NCI-H526 (cell line): ENCODE measurements at regions not wholly inside any gene's neighbourhood (a gene's known extent, or its start where the extent isn't known, plus 50 kb on each side); places are given as distances from the start of the nearest gene placed in this dataset.
"Not testable (repeated sequence)": the region's sequence is repeated elsewhere in the genome, so short reads cannot be mapped to it uniquely, and the experiment has no call there.

Source experiments
- DNase-seq, 2 experiments: peaks; one replicate each; lab custom pipeline; 2025; lab: John Stamatoyannopoulos, UW

DNA sequence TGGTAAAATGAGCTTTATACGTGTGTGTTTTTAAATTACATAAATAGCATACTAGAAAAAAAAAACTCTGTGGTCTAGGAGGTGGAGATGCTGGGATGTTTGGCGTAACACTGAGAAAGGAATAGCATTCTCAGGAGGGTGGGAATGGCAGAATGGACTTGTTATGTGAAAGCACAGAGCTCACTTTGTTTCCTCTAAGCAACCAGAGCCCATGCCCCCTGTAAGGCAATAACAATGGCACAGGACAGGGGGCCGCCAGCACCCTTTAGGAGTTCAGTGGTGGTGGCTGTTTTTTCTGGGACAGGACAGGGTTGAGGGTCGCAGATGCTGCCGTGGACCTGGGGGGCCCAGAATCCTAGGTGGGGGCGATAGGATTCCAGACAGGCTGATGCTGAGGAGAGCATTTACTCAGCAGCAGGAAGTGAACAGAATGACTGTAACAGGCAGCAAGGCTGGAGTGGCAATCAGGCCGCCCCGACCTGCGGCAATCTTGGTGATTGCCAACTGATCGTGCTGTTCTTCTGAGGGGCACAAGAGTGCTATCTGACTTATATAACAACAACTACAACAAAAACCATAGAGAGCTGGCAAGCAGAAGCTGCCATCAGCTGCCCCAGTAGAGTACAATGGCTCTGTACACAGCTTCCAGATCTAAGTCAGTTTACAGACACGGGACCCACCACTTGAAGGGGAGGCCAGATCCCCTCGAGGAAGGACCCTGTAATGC, 160.4 kb downstream of the UACA start:
- DNase-seq: no peak

DNA sequence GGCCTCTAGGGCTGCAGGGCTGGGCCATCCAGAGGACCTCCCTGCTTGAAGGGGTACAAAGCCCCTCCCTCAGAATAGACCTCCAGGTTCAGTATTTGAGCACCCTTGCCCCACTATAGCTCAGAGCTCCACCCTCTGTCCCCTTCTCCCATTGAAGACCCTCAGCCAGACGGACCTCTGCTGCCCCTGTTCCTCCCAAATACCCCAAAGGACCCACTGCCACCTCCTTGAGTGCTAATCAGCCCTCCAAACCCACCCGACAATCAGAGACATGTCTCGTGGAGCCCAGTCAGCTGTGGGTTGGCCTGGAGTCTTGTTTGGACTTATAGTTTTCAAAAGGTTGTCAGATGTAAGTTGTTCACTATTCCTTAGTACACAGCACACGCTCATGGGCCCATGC, 161.1 kb downstream of the UACA start:
- no peak for DNase-seq

DNA sequence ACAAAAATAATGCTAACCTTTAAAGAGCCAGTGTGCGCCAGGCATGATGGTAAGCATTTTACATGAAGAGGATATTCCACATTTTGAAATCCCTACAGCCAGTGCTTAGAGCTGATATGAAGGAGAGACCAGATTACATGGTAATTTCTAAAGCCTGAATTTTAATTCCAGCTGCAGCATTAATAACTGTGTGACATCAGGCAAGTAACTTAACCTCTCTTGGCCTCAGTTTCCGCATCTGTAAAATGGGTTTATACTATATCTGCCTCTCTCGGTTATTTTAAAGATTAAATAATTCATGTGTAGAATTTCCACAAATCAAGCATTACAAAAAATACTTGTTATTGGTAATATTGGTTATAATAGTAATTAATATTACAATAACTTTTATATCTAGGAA, 165.4 kb downstream of the UACA start:
- DNase-seq: no peak

DNA sequence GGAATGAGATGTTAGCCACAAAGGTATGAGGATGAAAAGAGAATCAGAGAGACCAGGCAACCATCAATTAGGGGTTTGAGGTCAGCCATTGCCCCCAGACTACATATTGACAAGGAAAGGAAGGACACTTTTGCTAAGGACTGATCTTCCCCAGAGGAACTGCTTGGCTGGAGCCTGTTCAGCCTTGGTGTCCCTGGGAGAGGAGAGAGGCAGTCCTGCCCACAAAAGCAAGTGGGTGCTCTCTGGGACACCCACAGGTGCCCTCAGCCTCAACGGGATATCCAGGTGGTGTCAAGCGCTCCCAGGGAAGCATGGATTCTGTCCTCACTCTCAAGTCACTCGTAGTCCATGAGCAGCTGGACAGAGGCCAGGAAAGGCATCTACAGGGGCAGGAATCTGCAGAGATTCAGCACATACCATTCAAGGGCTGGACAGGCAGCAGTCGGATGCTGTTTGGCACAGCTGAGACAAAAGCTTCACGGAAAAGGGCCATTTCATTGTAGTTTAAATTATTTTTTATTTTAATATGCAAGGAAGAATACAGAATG, 166.2 kb downstream of the UACA start:
- no peak for DNase-seq

DNA sequence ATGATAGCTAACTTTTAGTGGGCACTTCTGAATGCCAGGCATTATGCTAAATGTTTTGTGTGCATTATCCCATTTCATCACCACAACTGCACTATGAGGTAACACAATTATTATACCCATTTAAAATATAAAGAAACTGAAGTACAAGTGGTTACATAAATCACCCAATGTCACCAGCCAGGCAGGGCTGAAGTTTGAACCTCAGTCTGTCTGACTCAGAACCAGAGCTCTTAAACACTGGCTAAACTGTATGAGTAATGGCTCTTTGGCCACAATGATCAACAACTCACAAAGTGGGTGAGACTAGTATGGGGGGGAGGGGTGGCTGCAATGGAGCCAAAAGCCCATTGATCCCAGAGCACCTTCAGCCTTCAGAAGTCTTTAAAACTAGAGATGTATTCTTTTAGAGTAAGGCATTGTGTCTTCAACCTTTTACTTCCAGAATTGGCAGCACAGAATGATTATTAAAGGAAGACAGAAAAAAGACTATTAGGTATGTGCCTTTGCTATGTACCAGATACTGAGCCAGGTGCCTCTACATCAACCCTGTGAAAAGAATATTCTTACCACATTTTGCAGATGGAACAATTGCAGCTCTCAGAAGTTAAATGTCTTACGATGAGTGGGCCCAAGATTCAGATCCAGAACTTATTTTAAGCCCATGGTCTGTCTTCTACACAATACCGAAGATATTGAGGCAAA, 166.9 kb downstream of the UACA start:
- no peak for DNase-seq

DNA sequence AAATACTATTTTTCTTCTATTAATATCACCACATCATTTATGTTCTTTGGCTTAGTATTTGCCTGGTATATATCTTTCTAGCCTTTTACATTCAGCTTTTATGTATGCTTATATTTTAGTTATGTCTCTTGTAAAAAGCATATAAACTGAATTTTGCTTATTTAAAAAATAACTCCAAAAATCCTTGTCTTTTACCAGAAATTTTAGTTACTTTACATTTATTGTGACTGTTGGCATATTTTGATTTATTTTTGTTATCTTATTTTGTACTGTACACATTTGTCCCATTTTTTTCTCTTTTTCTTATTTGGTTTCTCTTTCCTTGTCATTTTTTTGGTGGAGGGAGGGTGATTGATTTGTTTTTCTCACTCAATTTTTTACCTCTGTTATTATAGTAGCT, 169.6 kb downstream of the UACA start:
- no peak for DNase-seq

DNA sequence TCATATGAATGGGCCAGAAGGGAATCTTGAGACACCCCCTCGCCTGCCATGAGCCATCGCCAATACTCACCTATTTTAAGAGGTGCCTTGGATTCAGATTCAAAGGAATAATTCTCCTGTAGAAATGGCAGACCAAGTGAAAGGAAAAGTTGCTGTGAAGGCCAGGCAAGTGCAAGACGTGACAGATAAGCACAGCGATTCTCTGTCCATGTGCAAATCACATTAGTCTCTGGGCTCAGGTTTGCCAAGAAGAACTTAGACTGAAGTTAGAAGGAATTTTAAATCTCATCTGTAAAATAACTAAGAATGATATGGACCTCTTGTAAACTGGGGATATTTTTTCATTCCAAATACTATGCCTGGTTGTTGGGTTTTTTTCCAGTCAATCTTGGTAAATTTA, 173.6 kb downstream of the UACA start:
- DNase-seq: no peak

DNA sequence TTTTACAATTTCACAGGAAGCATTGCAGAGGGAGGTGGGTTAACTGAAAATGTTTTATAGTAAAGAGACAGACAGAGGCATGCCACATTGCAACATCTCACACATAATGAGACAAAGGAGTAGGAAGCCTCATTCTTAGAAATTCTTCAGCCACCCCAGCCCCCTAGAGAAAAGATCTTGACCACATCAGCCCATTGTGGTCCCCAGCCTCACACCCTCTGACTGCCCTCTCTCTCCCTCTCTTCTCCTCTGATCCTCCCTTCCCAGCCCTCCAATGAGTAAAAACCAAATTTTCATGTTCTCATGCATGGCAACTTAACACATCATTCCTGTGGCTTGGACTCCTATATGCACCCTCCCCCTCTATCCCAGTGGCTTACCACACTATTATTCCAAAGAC, 174.1 kb downstream of the UACA start:
- DNase-seq: no peak

DNA sequence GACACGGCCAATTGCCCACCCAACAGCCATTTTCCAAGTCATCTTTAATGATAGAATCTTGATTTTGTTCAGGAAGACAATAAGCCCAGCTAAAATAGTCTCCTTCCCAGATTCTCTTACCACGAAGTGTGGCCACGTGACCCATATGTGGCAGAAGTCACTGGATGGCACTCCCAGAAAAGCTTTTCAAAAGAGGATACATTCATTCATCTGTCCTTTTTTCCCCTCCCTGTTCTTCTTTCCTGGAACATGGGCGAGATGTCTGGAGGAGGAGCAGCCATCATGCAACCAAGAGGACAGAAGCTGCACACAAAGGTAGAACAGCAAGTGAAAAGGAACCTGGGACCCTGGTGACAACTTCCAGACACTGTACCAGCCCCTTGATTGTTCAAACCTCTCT, 174.7 kb downstream of the UACA start:
- DNase-seq: no peak

DNA sequence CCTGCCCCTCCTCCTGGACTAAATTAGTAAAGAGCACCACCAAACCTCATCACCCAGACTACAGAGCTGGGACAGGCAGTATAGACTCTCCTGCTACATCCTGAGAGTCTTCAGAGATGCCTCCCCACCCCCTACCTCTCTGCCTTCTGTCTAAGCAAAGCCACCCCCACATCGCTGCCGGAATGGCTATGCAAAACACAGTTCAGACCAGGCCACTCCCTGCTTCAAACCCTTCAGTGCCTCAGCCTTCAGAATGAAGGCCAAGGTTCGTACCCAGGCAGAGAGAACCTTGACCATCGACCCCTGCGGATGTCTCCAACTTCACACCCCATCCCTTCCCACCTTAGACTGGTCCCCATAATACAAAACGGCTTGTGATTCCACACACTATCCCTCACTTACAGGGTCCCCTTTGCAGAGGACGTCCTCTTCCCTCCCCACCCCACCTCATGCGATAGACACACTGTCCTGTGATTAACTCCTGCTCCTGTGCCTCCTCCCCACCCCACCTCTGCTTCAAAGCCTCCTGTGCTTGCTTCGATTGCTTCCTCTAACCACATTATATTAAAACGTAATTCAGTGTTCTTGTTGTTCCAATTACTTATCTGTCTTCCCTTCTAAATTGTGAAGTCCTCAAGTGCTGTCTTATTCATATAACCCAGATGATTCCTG, 175.3 kb downstream of the UACA start:
- DNase-seq: peak in 1 of 2 experiments; percentile 49

DNA sequence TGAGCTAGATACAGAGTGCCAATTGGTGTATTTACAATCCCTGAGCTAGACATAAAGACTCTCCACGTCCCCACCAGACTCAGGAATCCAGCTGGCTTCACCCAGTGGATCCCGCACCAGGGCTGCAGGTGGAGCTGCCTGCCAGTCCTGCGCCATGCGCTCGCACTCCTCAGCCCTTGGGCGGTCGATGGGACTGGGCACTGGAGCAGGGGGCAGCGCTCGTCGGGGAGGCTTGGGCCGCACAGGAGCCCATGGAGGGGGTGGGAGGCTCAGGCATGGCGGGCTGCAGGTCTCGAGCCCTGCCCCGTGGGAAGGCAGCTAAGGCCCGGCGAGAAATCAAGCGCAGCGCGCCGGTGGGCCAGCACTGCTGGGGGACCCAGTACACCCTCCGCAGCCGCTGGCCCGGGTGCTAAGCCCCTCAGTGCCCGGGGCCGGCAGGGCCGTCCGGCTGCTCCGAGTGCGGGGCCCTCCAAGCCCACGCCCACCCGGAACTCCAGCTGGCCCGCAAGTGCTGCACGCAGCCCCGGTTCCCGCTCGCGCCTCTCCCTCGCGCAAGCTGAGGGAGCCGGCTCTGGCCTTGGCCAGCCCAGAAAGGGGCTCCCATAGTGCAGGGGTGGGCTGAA, 176.2 kb downstream of the UACA start:
- not testable (repeated sequence) for DNase-seq

DNA sequence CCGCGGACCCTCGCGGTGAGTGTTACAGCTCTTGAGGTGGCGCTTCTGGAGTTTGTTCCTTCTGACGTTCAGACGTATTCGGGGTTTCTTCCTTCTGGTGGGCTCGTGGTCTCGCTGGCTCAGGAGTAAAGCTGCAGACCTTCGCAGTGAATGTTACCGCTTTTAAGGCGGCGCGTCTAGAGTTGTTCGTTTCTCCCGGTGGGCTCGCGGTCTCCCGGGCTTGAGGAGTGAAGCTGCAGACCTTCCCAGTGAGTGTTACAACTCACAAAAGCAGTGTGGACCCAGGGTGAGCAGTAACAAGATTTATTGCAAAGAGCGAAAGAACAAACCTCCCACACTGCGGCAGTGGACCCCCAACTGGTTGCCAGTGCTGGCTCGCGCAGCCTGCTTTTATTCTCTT, 177.1 kb downstream of the UACA start:
- DNase-seq: no peak

DNA sequence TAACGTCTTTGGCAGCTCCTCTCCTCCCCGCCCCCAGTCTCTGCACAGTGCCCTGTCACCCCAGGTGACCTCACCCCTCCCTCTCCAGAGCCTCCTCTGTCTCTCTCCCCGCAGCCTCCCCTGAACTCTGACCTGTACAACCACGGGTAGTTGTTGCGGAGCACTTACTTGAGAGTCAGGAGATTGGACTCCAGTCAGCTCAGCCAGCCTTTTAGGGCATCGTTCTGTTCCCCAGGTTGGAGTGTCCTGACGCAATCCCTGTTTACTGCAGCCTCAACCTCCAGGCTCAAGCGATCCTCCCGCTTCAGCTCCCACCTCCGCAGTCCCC, 177.7 kb downstream of the UACA start:
- no peak for DNase-seq

DNA sequence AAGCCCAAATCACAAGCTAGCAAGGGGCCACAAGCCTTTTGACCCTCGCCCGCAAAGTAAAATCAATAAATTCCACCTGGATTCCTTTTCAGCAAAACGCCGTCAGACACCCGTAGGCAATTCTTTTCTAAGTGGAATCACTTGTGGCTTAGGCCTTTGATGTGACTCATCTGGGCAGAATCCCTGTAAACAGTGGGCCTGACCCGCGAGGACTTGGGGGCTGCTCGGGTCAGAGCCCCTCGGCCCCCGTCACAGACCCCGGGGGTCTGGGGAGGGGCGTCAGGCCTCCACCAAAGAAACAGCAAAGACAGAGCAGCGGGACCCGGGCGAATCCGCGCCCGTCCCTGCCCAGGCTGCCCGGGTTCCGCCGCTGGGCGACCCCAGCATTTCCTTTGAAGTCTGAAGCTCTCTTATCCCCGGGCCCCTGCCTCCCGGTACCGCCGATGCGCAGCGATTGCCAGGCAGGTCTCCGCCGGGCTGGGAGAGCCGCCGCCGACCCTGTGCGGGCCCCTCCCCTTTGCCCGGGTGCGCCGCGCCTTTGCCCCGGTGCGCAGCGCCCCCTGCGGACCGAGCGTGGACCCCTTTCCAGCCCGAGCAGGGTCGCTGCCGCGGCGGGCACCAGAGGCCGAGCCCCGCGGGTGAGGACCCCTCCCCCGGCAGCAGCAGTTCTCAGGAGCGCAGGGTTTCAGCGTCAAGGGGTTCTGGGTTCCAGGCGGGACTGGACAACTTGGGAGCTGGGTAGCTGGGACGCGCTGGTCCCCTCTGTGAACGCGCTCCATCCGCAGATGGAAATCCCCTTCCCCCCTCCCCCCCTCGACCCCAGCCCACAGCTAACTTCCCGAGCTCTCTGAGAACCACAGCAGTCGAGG, 178.3 kb downstream of the UACA start:
- peak in 1 of 2 experiments; percentile 70 for DNase-seq

DNA sequence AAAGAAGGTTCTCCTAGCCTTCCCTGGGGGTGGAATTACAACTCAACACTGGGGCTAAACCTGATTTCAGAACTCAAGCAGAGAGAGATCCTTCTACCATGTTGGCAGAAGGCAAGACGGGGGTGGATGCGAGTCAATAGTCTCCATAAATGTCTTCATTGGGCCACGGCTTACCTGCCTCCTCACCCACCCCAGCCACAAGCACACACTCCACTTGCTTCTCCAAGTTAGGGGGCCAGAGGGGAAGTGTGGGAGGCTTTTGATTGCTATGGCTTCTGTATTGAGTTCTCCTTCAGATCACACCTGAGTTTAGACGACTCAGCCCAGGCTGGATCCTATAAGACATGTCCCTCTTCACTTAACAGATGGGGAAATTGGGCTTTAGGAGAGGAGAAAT, 178.9 kb downstream of the UACA start:
- no peak for DNase-seq

DNA sequence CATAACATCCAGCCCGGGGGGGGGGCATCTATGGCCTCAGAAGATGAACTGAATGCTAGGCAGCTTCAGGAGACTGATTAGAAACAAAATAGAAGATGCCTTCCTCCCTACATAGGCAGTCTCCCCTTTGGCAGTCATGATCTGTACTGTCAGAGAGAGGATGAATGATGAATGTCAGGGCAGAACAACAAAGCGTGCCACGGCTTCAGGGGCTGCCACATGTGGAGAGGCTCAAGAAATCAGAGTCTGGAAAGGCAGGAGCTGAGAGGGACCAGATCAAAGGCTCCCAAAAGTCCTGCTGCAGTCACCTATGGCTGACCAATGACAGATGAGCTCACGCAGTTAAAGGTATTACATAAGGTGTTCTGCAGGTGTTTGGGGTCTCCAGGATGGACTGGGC, 180.4 kb downstream of the UACA start:
- no peak for DNase-seq

DNA sequence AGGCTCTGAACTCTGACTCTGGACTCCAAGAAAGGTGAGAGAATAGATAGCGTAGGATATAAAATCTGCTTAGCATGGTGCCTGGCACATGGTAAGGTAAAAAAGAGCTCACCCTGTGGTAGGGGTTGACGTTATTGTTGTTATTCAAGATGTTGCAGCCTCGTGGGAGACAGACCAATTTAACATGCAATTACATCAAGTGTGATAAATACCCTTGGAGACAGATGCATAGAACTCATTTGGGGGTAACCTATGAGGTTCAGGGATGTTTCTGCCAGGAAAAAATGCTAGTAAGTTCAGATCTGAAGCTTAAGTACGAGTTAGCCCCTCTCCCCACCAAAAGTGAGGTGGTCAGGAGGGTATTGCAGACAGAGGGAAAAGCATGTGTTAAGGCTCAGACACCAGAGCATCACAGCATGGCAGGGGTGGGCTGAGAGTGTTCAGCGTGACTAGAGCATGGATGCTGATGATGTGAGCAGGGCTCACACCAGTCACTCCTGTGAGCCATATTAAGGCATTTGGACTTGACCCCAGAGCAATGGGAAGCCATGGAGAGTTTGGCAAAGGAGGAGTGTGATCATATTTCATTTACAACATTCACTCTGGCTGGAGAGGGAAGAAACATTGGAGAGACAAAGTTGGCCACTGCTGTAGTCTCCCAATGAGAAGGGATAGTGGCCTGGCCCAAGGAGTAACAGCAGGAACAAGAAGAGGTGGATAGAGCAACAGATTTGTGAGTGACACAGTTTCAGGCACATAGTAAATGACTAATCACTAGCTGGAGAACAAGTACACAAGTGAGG, 181.0 kb downstream of the UACA start:
- DNase-seq: no peak

DNA sequence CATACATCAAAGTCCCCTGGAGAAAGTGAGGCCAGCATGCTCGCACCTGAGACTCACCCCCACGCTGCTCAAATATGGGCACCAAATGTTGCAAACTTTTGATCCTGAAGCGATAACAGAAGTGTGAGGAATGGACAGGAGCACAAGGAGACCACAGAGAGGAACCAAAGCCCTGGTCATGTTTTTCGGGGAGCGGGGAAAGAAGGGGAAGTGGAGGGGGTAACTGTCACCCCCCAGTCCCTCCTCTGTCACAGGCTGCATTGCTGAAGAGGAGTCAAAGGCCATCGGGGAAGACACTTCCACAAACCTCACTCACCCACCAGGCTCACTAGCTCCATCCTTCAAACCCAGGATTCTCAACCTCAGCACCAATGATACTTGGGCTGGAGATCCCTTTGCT, 182.4 kb downstream of the UACA start:
- DNase-seq: no peak

DNA sequence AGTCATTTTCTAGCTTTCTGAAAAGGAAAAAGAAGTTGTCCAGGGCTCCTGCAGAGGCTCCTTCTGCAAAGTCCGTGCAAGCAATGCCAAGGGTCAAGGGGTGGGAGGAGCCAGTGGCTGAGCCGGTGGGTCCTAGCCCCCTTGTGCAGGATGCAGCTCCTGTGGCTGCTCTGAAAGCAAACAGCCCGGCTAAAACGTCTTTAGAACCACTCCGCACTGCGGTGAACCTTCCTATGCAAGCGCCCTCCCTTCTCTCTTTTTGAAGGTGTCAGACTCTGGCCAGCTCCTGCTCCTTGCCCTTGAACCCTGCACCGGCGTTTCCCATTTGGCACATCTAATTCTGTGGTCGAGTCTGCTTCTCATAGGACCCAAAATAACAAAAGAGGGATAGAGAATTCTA, 183.1 kb downstream of the UACA start:
- DNase-seq: no peak

DNA sequence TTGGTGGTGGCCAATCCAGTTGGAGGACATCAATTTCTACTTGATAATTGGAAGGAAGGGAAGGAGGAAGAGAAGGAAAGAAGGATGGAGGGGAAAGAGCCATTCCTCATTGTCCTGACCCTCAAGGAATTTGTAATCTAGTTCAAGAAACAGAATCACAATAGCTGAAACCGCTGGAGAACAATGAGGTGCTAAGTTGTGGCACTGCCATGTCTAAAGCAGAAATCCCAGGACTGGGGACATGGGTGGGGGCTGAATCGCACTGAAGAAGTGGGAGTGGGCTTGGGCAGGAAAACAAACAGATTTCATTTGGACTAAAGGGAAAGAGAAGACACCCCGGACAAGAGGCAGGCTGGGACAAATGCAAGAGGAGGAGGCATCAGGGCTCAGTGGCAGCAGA, 183.6 kb downstream of the UACA start:
- DNase-seq: no peak

DNA sequence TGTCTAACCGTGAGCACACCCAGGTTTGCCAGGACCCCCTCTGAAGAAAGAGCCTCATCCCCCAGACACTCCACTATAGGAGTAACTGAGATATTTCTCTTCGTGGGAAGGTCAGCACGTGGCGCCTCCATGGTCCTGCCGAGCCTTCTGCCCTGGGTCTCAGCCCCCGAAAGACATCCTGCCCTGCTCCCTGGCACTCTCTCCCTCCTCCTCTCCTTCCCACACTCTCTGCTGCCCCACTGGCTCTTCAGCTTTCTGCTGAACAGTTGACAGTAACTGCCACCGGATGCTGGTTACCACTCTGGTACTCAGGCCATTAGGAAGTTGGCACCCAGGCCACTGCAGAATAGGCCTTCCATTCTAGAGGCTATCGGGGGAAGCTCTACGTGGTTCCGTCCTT, 185.2 kb downstream of the UACA start:
- DNase-seq: no peak
